GM12878 (cell line): ENCODE measurements at regions not wholly inside any gene's neighbourhood (a gene's known extent, or its start where the extent isn't known, plus 50 kb on each side); places are given as distances from the start of the nearest gene placed in this dataset.
"Not testable (repeated sequence)": the region's sequence is repeated elsewhere in the genome, so short reads cannot be mapped to it uniquely, and the experiment has no call there.

Experiments
- ATAC-seq: fragments of 200-7000 bp; cut with Tn5 transposase; 3 replicates; pipeline ENCODE4 v1.9.1; 2020; ENCODE audit warnings: mild to moderate bottlenecking, moderate library complexity
- BruUV-seq: library from RNA; stranded (reverse); fragments of 400-500 nt; replicated peaks from 2 replicates; lab custom pipeline; 2021; lab: Mats Ljungman, UMichigan
- CTCF ChIA-PET: fragments of 300-600 bp; sonication (Branson Sonifier 250); formaldehyde crosslinking; extraction: SDS; loops from one replicate; lab custom pipeline; 2021; ENCODE audit warnings: inconsistent platforms; lab: Yijun Ruan, JAX
- POLR2A ChIA-PET: fragments of 350-600 bp; formaldehyde crosslinking; extraction: SDS; loops from one replicate; lab custom pipeline; 2021; ENCODE audit warnings: inconsistent platforms; lab: Charles Lee
- RAD21 ChIA-PET: fragments of 300-600 bp; sonication (Branson Sonifier 250); formaldehyde crosslinking; loops from one replicate; lab custom pipeline; 2023; ENCODE audit warnings: antibody characterized with exemption; ENCODE audit not compliant: unreplicated experiment; lab: Charles Lee
- SMC1A ChIA-PET: fragments of 300-600 bp; sonication (Branson Sonifier 250); formaldehyde crosslinking; loops from one replicate; lab custom pipeline; 2023; ENCODE audit not compliant: unreplicated experiment, uncharacterized antibody; lab: Charles Lee
- DNase-seq: peaks from one replicate; pipeline ENCODE4 v3.0.0-alpha.2; 2011; ENCODE audit warnings: low read depth, low spot score
- FAIRE-seq: peaks from 3 replicates; lab custom pipeline; 2011; peaks lifted over from hg19 to GRCh38; lab: Jason Lieb, UNC
- H2AFZ ChIP-seq: 2 replicates; pipeline ENCODE4 v1.6.0; 2011; ENCODE audit warnings: low read depth, low read length, control low read depth; ENCODE audit not compliant: control insufficient read depth
- H3K27ac ChIP-seq: 2 replicates; pipeline ENCODE4 v1.5.1; 2011; ENCODE audit warnings: control low read depth; ENCODE audit not compliant: control insufficient read depth, insufficient read depth
- H3K27me3 ChIP-seq, 2 experiments: replicated peaks in 1 of 2; 2 replicates each; pipeline versions ENCODE4 v1.6.0 to v1.6.1; 2011; ENCODE audit warnings: low read length in 1 of 2; ENCODE audit not compliant: control insufficient read depth in 2 of 2, insufficient read depth in 2 of 2
- H3K36me3 ChIP-seq, 2 experiments: 2 replicates each; pipeline ENCODE4 v1.5.1; 2011; ENCODE audit warnings: low read length in 1 of 2; ENCODE audit not compliant: control insufficient read depth in 2 of 2, insufficient read depth in 2 of 2
- H3K4me1 ChIP-seq: 2 replicates; pipeline ENCODE4 v1.6.1; 2011; ENCODE audit warnings: mild to moderate bottlenecking, low read length, moderate library complexity, mixed read lengths; ENCODE audit not compliant: control insufficient read depth, insufficient read depth
- H3K4me2 ChIP-seq: 2 replicates; pipeline ENCODE4 v1.6.0; 2011; ENCODE audit warnings: control low read depth; ENCODE audit not compliant: control insufficient read depth, insufficient read depth
- H3K4me3 ChIP-seq: fragments of 200-600 bp; sonication (generic); 2 replicates; pipeline ENCODE4 v1.5.1; 2016
- H3K79me2 ChIP-seq: 2 replicates; pipeline ENCODE4 v1.6.0; 2011; ENCODE audit warnings: low read length; ENCODE audit not compliant: control insufficient read depth, insufficient read depth
- H3K9ac ChIP-seq: 2 replicates; pipeline ENCODE4 v1.8.0; 2011; ENCODE audit warnings: low read length, control low read depth, mixed read lengths; ENCODE audit not compliant: control insufficient read depth, insufficient read depth
- H3K9me3 ChIP-seq: replicated peaks from 3 replicates; pipeline ENCODE4 v1.5.1; 2011; ENCODE audit warnings: mild to moderate bottlenecking, low read length; ENCODE audit not compliant: control insufficient read depth, insufficient read depth
- H4K20me1 ChIP-seq: 2 replicates; pipeline ENCODE4 v1.6.0; 2011; ENCODE audit not compliant: control insufficient read depth, insufficient read depth
- EP300 ChIP-seq, 2 experiments: fragments of 150-350 bp in 1 of 2; IDR thresholded peaks; 2 replicates each; pipeline ENCODE4 v1.6.1; 2011 to 2012; ENCODE audit warnings: low read depth in 2 of 2, low read length in 2 of 2, borderline replicate concordance in 1 of 2, improper control_type of control experiment in 1 of 2, inconsistent platforms in 1 of 2; ENCODE audit not compliant: control insufficient read depth in 1 of 2
- RAD51 ChIP-seq: fragments of 450-650 bp; IDR thresholded peaks from 2 replicates; pipeline ENCODE4 v1.6.1; 2016; ENCODE audit warnings: moderate library complexity, mild to moderate bottlenecking, inconsistent platforms
- SMAD5 ChIP-seq: IDR thresholded peaks from 2 replicates; pipeline ENCODE4 v1.6.1; 2016; ENCODE audit warnings: antibody characterized with exemption, low read depth
- STAT3 ChIP-seq: IDR thresholded peaks from 2 replicates; pipeline ENCODE4 v1.6.1; 2011; ENCODE audit warnings: low read depth, low read length, improper control_type of control experiment
- SUZ12 ChIP-seq: fragments of 200-600 bp; sonication (generic); IDR thresholded peaks from one replicate; pipeline ENCODE4 v1.6.1; 2018; ENCODE audit warnings: antibody characterized with exemption, mild to moderate bottlenecking; ENCODE audit not compliant: unreplicated experiment
- WGBS: methylation state at CpG from one replicate; pipeline ENCODE4 v1.1.6; 2016; ENCODE audit warnings: low lambda C conversion rate; ENCODE audit not compliant: insufficient replicate concordance, insufficient coverage; ENCODE audit errors: missing lambda C conversion rate; 5-methylcytosine and 5-hydroxymethylcytosine counted together
- in situ Hi-C: fragments of 300-500 bp; cut with MboI; formaldehyde crosslinking; loops from 9 replicates; pipeline ENCODE4 v1.14.3; 2018; ENCODE audit warnings: mixed read lengths
- intact Hi-C: fragments of 100-400 bp; cut with micrococcal nuclease; formaldehyde crosslinking; loops from one replicate; pipeline ENCODE4 v1.14.2; 2022; ENCODE audit not compliant: unreplicated experiment
- TF ChIP-seq, protein P1 (sequence below): fragments of 450-650 bp; formaldehyde crosslinking; IDR thresholded peaks from 2 replicates; pipeline ENCODE4 v1.5.0; 2022; ENCODE audit warnings: mild to moderate bottlenecking, missing genetic modification characterization

- H3K9ac ChIP-seq = no peak overlapping the region
- SMC1A ChIA-PET = no interaction called here
- 0% methylated on average over 3 of the region's 3 CpGs for WGBS
- no peaks in the 10 kb centered on the region for H3K27me3 ChIP-seq
- H2AFZ ChIP-seq = no peak overlapping the region
- H3K4me2 ChIP-seq = no peak overlapping the region
- no peak overlapping the region for H3K4me3 ChIP-seq
- RAD21 ChIA-PET = interaction anchor here (0.6 kb wide), 1 partner anchor 96 kb away, joined by 3 read pairs; no protein-coding TSS in a partner anchor
- FAIRE-seq = no peak
- H3K79me2 ChIP-seq = no peaks in the 10 kb centered on the region
- H3K4me1 ChIP-seq = no peaks in the 10 kb centered on the region
- no TSS peak for BruUV-seq
- CTCF ChIA-PET = no interaction called here
- no peak for TF ChIP-seq EP300 (IDR thresholded peaks at IDR 0.05; ENCODE audit: borderline replicate concordance in 1 of 2, control insufficient read depth in 1 of 2, low read depth in 2 of 2, low read length in 2 of 2)
- TF ChIP-seq RAD51 = no peak
- TF ChIP-seq SMAD5 = no peak
- no peak for TF ChIP-seq SUZ12
- TF ChIP-seq STAT3 = no peak
- TF ChIP-seq, protein P1, sequence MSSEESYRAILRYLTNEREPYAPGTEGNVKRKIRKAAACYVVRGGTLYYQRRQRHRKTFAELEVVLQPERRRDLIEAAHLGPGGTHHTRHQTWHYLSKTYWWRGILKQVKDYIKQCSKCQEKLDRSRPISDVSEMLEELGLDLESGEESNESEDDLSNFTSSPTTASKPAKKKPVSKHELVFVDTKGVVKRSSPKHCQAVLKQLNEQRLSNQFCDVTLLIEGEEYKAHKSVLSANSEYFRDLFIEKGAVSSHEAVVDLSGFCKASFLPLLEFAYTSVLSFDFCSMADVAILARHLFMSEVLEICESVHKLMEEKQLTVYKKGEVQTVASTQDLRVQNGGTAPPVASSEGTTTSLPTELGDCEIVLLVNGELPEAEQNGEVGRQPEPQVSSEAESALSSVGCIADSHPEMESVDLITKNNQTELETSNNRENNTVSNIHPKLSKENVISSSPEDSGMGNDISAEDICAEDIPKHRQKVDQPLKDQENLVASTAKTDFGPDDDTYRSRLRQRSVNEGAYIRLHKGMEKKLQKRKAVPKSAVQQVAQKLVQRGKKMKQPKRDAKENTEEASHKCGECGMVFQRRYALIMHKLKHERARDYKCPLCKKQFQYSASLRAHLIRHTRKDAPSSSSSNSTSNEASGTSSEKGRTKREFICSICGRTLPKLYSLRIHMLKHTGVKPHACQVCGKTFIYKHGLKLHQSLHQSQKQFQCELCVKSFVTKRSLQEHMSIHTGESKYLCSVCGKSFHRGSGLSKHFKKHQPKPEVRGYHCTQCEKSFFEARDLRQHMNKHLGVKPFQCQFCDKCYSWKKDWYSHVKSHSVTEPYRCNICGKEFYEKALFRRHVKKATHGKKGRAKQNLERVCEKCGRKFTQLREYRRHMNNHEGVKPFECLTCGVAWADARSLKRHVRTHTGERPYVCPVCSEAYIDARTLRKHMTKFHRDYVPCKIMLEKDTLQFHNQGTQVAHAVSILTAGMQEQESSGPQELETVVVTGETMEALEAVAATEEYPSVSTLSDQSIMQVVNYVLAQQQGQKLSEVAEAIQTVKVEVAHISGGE = no peak
- TF ChIP-seq, all 136 proteins: peak for 0
- Histone ChIP-seq H4K20me1 (no peaks in the 10 kb centered on the region), H3K36me3 (no peaks in the 10 kb centered on the region), H3K9me3 (no peaks in the 10 kb centered on the region), H3K27ac (no peak overlapping the region)
- in situ Hi-C loops (no loop called here), intact Hi-C loops (no loop called here)
- POLR2A ChIA-PET = no interaction called here
- DNase-seq (no peak), ATAC-seq (no peak)
Measured at GRCh38 chr9:25449503-25449902, 228.7 kb downstream of the TUSC1 start.

- H3K4me1 ChIP-seq, H3K36me3 ChIP-seq, H3K27ac ChIP-seq, in situ Hi-C loops, FAIRE-seq, H3K79me2 ChIP-seq, ATAC-seq, BruUV-seq, SMC1A ChIA-PET, H4K20me1 ChIP-seq, H3K9me3 ChIP-seq, H3K9ac ChIP-seq, intact Hi-C loops, CTCF ChIA-PET, DNase-seq, H2AFZ ChIP-seq, H3K4me2 ChIP-seq, POLR2A ChIA-PET, H3K4me3 ChIP-seq, H3K27me3 ChIP-seq: not testable (repeated sequence)
- WGBS = 32% methylated on average over 11 of the region's 13 CpGs
- RAD21 ChIA-PET = interaction anchor here (0.6 kb wide), 1 partner anchor 203 kb away, joined by 5 read pairs; no protein-coding TSS in a partner anchor
Measured at GRCh38 chr9:25445721-25446120, 232.5 kb downstream of the TUSC1 start.
